Panc1 (cell line): ENCODE measurements at regions not wholly inside any gene's neighbourhood (a gene's known extent, or its start where the extent isn't known, plus 50 kb on each side); places are given as distances from the start of the nearest gene placed in this dataset.

Experiments used
- CTCF ChIP-seq: fragments of 450-650 bp; IDR thresholded peaks from 2 replicates; pipeline ENCODE4 v1.5.1; 2017; ENCODE audit warnings: mild to moderate bottlenecking
- POLR2AphosphoS5 ChIP-seq: IDR thresholded peaks from 2 replicates; pipeline ENCODE4 v1.6.1; 2012; ENCODE audit warnings: mild to moderate bottlenecking, low read depth, low read length, moderate library complexity
- REST ChIP-seq, 2 experiments: IDR thresholded peaks; 2 replicates each; pipeline ENCODE4 v1.6.1; 2011 to 2012; ENCODE audit warnings: low read depth in 2 of 2, control low read depth in 1 of 2, low read length in 1 of 2, mild to moderate bottlenecking in 1 of 2, moderate library complexity in 1 of 2; ENCODE audit not compliant: insufficient read depth in 1 of 2

GRCh38 chr9:129351058-129351641, 173.1 kb upstream of the IER5L start:
- TF ChIP-seq POLR2AphosphoS5 (no peak), CTCF (no peak), REST (IDR thresholded peaks at IDR 0.05; ENCODE audit: insufficient read depth in 1 of 2, low read depth in 2 of 2, low read length in 1 of 2) (no peak)
